ENCODE measurements at regions not wholly inside any gene's neighbourhood (a gene's known extent, or its start where the extent isn't known, plus 50 kb on each side); places are given as distances from the start of the nearest gene placed in this dataset.

DNA sequence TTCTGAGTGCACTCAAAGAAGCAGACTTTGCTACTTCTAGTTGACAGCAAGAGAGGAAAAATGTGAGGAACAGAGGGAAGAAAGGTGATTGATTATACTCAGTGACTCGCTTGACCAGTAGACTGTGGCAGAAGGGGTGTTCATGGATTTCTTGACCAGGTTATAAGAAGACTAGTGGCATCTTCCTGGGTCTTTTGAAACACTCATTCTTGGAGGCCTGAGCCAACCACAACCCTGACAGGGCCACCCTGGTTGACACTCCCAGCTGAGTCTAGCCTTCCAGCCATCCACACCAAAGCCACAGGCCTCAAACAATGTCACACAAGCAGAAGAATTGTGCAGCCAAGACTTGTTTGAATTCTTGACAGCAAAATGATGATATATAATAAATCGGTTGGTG, 366.3 kb downstream of the SS18 start:
- DNase-seq (ENCODE audit: low read depth), result no peak

- DNase-seq (ENCODE audit: low read depth), result no peak
Observed at GRCh38 chr18:25713103-25713502, 361.1 kb upstream of the ZNF521 start.

DNA sequence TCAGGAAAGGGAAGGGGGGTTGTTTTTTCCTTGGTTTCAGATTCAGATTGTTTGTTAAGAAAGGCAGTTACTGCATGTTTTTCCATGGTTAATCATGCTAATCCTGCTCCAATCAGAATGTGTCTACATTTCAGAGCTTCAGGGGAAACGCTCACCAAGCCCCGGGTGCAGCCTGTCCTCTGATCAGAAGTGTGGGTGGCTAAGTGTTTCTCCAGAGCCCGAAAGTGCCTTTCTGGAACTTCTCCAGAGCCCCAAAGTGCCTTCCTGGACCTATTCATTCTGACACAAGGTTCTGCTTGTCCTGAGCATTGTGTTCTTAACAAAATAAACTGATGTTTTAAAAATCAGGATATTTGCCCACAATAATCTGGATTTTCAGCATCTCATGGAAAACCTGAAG, 359.0 kb upstream of the ZNF521 start:
- no peak for DNase-seq (ENCODE audit: low read depth)

DNA sequence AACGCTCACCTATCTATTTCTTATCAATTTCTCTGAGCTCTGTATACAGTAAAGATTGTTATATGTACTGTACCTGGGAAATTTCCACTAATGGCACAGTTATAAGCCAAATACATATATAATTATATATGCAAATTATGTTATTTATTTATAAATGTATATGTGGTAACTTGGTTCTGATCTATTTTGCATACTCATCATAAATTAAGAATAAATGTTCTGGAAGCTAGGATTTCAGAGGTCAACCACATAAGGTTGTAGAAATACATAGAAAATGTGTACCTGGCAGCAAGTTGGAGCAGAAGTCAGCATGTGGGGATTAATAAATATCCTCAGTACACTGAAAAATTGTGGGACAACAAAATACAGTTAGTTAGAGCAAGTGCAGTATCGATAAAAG, 353.7 kb upstream of the ZNF521 start:
- no peak for DNase-seq (ENCODE audit: low read depth)

GRCh38 chr18:25704494-25704893, 352.5 kb upstream of the ZNF521 start:
- no peak for DNase-seq (ENCODE audit: low read depth)

- no peak for DNase-seq (ENCODE audit: low read depth)
Observed at GRCh38 chr18:25704071-25704470, 352.1 kb upstream of the ZNF521 start.

DNA sequence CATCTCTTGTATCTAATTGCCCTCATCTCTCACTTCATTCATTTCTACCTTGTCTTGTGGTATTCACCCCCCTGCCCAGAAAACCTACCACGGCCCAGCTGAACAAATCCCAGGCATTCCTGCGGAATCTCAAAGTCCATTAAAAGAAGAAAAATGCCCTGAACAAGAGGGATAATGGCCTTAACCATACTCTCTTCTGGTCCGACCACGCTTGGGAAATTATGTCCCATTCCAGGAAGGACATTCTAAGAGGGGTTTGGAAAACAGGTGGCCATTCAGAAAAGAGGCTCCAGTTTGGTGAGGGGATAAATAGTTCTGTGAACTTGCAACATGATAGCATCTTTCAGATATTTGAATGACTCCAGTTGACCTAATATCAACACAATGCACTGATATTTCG, 349.9 kb upstream of the ZNF521 start:
- DNase-seq (ENCODE audit: low read depth), result no peak

DNA sequence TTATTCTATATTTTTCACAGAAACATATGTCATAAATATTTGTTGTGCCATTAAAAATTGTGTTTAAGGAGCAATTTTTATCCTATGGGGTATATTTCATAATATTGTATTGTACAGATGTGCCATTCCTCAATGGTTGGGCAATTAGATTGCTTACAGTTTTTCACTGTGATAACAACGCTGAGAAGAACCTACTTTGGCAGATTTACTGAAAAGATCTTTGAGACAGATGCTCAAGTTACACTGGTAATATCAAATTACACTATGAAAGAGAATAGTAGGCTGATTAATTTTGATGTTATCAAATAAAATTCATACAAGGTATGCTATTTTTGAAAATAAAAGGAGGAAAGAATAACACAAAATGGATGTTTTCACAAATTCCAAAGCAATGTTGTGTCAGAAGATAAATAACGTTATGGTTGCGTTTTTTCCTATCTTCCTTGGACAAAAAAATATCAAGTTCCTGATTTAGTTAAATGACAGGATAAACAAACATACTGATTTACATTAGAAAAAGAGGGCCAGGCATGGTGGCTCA, 335.1 kb upstream of the ZNF521 start:
- no peak for DNase-seq (ENCODE audit: low read depth)

GRCh38 chr18:25685088-25685487, 333.1 kb upstream of the ZNF521 start:
- no peak for DNase-seq (ENCODE audit: low read depth)

DNA sequence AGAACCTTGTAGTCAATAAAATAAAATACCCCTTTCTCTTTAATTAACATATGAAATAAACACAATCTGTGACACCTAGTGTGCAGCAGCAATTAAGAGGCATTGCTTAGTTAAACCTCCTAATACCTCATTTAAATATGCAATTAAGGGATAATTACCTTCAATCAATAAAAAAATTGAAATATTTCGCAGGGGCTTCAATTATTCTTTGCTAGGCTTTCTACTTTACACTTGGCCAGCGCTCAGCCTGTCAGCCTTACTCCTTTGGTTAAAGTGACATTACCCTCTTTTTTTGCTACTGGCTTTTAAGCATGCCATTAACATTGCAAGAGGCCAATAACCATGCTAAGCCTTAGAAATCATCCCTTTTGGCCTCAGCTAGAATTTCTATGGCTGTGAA, 327.5 kb upstream of the ZNF521 start:
- no peak for DNase-seq (ENCODE audit: low read depth)

GRCh38 chr18:25678221-25678620, 326.3 kb upstream of the ZNF521 start:
- DNase-seq (ENCODE audit: low read depth), result no peak

DNA sequence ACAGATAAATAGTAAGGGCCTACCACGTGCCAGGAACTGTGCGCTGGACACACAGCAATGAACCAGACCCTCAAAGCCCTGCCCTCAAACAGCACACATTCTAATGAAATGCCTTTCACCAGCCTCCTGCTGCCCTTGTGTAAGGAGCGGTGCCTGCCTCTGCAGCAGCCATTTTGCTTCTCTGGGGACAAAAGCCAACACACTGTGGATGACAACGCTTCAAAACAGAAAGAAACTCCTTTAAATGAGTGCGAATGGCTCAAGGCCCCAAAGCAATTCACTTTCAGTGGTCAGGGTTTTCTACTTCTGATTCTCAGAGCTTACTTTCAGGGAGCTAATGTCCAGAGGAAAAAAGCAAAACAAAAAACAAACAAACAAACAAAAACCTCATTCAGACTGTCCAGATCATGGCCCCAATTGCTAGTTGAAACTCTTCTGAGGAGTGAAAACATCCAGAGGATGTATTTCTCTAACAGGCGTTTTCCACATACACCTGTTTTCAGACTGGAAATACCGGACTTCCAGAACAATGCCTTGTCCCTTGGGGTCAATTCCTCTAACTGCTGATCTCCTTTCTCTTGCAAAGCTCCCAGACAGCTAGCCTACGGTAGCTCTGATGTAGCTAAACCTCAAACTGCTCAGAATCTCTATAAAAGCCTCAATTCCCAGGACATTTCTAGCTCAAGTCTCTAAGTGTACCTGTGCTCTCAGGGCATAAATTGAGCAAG, 323.3 kb upstream of the ZNF521 start:
- no peak for DNase-seq (ENCODE audit: low read depth)

GRCh38 chr18:25674183-25674582, 322.2 kb upstream of the ZNF521 start:
- DNase-seq (ENCODE audit: low read depth), result no peak

DNA sequence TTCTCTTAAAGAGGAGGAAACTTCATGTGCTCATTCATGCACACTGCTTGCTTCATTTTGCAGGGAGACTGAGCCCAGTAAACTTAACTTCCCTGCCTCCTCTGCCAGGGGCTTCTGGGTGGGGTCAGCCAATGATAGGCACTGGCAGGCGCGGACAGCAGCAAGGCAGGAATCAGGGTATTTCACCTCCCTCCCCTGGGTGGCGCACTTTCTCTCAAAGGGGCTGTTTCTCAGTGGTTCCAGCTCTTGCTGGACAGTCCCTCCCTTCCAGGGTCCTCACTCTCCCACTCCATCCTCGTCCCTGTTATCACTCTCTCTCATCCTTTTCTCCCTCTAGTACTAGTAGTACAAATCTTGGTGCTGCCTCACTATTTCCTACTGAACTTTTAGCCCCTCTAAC, 320.5 kb upstream of the ZNF521 start:
- DNase-seq (ENCODE audit: low read depth), result no peak

DNA sequence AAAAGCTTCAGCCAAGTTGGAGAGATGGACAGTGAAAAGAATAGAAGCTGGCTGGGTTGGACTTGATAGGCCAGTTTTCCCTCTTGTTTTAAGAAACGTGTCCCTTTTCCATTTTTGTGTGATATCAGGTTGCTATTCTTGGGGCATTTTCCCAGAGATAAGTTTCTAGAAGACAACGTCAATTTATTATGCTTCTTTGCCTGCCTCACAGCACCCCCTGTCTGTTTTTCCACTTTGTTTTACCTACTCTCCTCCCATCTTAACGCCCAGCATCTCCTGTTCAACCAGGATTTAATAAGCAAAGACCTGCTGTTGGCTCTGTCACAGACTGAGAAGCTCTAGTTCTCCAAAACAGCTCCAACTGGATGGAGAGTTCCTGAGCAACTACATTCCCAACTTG, 317.8 kb upstream of the ZNF521 start:
- DNase-seq (ENCODE audit: low read depth), result no peak

DNA sequence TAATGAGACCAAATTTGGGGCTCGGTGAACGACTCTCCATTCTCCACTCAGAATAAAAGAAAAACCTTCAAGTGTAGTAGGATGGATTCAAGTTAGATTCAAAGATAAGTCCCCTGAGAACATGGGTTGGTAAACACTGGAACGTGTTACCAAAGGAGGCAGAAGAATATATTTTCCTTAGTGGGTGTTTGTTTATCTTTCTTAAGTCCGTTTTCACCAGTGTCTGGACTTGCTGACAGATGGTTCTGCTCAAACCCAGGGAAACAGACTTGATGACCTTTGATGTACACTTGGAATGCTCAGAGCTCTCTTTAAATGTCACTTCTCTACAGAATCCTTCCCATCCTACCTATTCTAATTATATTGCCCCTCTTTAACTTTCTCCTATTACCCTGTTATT, 310.3 kb upstream of the ZNF521 start:
- DNase-seq (ENCODE audit: low read depth), result no peak

DNA sequence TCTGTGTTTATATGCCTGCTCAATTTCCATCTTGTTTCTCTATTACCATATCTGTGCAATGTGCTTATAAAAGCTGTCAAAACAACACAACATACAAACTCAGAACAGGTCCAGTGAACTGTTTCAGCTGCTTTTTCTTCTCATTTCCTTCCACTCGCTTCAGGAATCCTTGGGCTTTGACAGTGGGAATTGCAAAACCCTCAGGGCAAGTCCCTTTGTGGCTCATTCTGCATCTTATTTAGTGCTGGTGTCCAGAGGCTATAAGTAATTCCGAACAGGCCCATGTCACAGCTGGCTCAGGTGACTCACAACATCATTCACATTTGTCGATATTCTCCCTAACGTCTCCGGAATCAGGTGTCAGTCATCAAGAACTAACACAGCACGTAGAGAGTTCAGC, 309.9 kb upstream of the ZNF521 start:
- no peak for DNase-seq (ENCODE audit: low read depth)

DNA sequence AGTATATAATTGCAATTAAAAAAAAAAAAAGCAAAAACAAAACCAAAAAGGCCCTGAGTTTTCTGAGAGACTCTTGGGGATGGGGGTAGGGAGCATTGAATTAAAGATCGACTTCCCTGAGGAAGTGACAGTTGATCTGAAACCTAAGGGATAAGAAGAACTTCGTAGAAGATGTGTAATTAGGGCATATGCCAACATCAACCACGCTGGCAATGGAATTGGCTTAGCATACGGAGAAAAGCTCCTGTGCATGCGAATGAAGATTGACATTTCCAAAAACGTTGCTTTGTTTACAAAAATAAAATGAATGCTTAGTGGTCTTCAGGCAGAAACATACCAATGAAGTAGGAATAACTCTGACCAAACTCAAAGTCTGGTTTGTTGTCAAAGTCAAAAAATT, 307.6 kb upstream of the ZNF521 start:
- no peak for DNase-seq (ENCODE audit: low read depth)

- no peak for DNase-seq (ENCODE audit: low read depth)
Observed at GRCh38 chr18:25658476-25658875, 306.5 kb upstream of the ZNF521 start.

GRCh38 chr18:25651553-25651952, 299.6 kb upstream of the ZNF521 start:
- DNase-seq (ENCODE audit: low read depth), result no peak

DNA sequence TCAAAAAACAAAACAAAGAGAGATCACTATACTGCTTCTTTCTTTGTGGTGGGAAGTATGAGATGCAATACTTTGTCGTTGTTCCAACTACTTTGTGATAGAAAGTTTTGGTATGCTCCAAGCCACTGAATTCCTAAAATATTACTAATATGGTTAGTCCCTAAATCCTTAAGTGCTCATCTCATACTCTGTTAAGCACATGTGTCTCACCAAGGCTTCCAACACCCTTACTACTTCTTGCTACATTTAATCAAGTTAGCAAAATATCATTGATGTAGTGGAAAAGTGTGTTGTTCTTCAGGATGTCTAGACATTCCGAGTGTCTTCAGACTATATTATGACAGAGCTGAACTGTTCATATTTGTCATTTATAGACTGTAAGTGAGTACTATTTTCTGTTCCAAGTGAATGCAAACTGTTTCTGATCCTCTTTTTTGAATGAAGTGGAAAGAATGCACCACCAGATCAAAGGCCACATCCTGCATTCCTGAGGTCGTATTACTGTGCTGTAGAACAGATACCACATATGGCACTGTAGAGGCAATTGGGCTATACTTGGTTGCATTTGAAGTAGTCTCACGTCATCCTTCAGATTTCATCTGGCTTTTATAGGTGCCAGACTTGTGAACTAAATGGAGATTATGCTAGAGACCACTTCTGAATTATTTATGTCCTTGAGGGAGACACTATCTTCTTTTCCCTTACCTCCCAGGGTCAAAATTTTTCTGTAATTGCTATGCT, 298.4 kb upstream of the ZNF521 start:
- DNase-seq (ENCODE audit: low read depth), result no peak

- DNase-seq (ENCODE audit: low read depth), result no peak
Observed at GRCh38 chr18:25648716-25649260, 296.8 kb upstream of the ZNF521 start.

DNA sequence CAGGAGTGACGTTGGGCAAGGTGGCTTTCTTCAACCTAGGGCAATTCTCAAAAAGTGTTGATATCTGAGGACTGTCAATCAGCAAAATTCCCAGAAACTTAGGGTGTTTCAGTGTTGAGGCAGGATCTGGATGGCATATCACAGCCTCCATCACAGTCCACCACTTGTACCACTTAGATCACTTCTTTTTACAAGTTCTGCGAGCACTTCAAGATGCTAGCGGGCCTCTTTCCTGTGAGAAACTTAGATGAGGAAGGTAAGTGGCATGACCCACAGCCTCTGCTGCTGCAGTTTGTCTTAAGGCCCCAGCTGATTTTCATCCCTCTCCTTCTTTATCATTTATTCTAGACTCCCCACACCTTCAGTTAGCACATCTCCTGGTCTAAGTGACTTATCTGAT, 295.4 kb upstream of the ZNF521 start:
- DNase-seq (ENCODE audit: low read depth), result no peak
